HEK293 (cell line): ENCODE measurements at regions not wholly inside any gene's neighbourhood (a gene's known extent, or its start where the extent isn't known, plus 50 kb on each side); places are given as distances from the start of the nearest gene placed in this dataset.

ENCODE experiments used
- CTCF ChIA-PET: fragments of 350-600 bp; formaldehyde crosslinking; extraction: SDS; loops from one replicate; lab custom pipeline; 2021; ENCODE audit warnings: antibody characterized with exemption; lab: Yijun Ruan, JAX
- POLR2A ChIA-PET: fragments of 300-600 bp; formaldehyde crosslinking; extraction: SDS; loops from one replicate; lab custom pipeline; 2020; ENCODE audit warnings: antibody characterized with exemption, inconsistent platforms; lab: Yijun Ruan, JAX
- H3K27ac ChIP-seq: fragments of 200-500 bp; sonication (Bioruptor generic); 2 replicates; pipeline ENCODE4 v1.5.1; 2014; ENCODE audit warnings: low read depth, low read length, control low read depth, inconsistent platforms; ENCODE audit errors: extremely low read depth
- H3K36me3 ChIP-seq, 2 experiments: fragments of 200-500 bp in 1 of 2; sonication (Bioruptor generic) in 1 of 2; 1 replicate in 1 of 2; 2 replicates in 1 of 2; pipeline ENCODE4 v1.5.1; 2014 to 2017; ENCODE audit warnings: inconsistent platforms in 2 of 2, low read length in 2 of 2; ENCODE audit not compliant: control insufficient read depth in 2 of 2, insufficient read depth in 1 of 2
- H3K4me1 ChIP-seq: fragments of 200-500 bp; sonication (Bioruptor generic); 2 replicates; pipeline ENCODE4 v1.5.1; 2014; ENCODE audit warnings: mild to moderate bottlenecking, low read length, inconsistent platforms; ENCODE audit not compliant: control insufficient read depth, insufficient read depth
- H3K4me3 ChIP-seq: 2 replicates; pipeline ENCODE4 v1.5.1; 2011; ENCODE audit warnings: low read depth, mild to moderate bottlenecking, control low read depth, low read length, moderate library complexity
- H3K9me3 ChIP-seq: fragments of 200-500 bp; sonication (Bioruptor generic); 2 replicates; pipeline ENCODE4 v1.5.1; 2014; ENCODE audit warnings: low read depth, low read length, inconsistent platforms; ENCODE audit not compliant: control insufficient read depth, insufficient read depth
- KLF10 ChIP-seq: fragments of 450-650 bp; IDR thresholded peaks from 2 replicates; pipeline ENCODE4 v1.5.1; 2018; ENCODE audit warnings: missing biosample characterization, mild to moderate bottlenecking, missing genetic modification characterization
- ZIC2 ChIP-seq: fragments of 450-650 bp; formaldehyde crosslinking; IDR thresholded peaks from 2 replicates; pipeline ENCODE4 v1.5.1; 2016; ENCODE audit warnings: missing biosample characterization, missing genetic modification characterization
- ZNF10 ChIP-seq: fragments of 450-650 bp; formaldehyde crosslinking; IDR thresholded peaks from 2 replicates; pipeline ENCODE4 v1.5.1; 2017; ENCODE audit warnings: missing biosample characterization, missing genetic modification characterization
- ZNF169 ChIP-seq: fragments of 450-650 bp; formaldehyde crosslinking; IDR thresholded peaks from 2 replicates; pipeline ENCODE4 v1.5.1; 2016; ENCODE audit warnings: missing biosample characterization, missing genetic modification characterization
- ZNF670 ChIP-seq: fragments of 450-650 bp; formaldehyde crosslinking; IDR thresholded peaks from 2 replicates; pipeline ENCODE4 v1.5.1; 2016; ENCODE audit warnings: missing biosample characterization, missing genetic modification characterization, low read depth
- TF ChIP-seq, protein P1 (sequence below): fragments of 450-650 bp; formaldehyde crosslinking; IDR thresholded peaks from 2 replicates; pipeline ENCODE4 v1.5.1; 2017; ENCODE audit warnings: missing biosample characterization, missing genetic modification characterization
- TF ChIP-seq, protein P2 (sequence below): fragments of 450-650 bp; formaldehyde crosslinking; IDR thresholded peaks from 2 replicates; pipeline ENCODE4 v1.5.1; 2016; ENCODE audit warnings: missing biosample characterization, missing genetic modification characterization
- TF ChIP-seq, protein P3 (sequence below): fragments of 450-650 bp; formaldehyde crosslinking; conservative IDR thresholded peaks from 2 replicates; pipeline ENCODE4 v1.5.1; 2016; ENCODE audit warnings: low read depth, missing biosample characterization, missing genetic modification characterization
- TF ChIP-seq, protein P4 (sequence below): fragments of 450-650 bp; formaldehyde crosslinking; IDR thresholded peaks from 2 replicates; pipeline ENCODE4 v1.5.1; 2017; ENCODE audit warnings: missing biosample characterization, missing genetic modification characterization

DNA sequence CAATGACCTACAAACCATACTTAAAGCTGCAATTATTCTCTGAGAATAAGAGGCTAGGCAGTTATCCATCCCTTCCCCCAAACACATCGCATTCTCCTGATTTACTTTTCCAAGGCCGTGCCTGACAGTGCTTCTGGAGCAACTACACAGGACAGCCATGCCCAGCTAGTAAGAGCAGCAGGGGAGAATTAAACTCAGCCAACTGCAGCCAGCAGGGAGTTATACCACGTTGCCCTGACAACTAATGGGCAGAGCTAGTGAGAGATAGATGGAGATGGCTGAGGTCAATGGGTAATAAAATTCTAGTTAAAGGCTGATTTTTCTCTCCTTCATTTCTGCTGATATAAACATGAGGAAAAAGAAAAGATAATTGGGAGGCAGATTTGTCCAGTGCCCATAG is 193.8 kb upstream of the PPP2R3A start:
- TF ChIP-seq ZNF10 (no peak), ZIC2 (peak; percentile 42; the same call in 1 of the 2 replicates)
- Histone ChIP-seq H3K36me3 (no peaks in the 10 kb centered on the region), H3K27ac (no peak overlapping the region), H3K4me3 (no peak overlapping the region), H3K9me3 (no peaks in the 10 kb centered on the region), H3K4me1 (no peaks in the 10 kb centered on the region)
- POLR2A ChIA-PET = no interaction called here
- CTCF ChIA-PET = no interaction called here

DNA sequence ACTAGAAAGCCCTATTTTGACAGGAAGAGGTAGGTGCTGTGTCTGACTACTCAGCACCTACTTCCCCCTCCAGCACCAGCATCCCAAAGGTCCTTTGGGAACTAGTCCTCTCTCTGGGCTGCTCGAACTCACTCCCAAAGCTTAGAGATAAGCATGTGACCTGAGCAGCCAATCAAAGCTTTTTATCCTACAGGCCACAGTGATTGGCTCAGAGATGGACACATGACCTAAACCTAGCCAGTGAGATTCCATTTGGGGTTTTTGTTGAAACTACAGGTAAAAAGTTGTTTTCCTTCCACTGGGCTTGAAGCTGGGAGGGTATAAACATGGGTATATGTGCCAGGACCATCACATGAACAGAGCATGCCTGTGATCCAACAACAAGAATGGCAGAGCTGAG is 186.5 kb upstream of the PPP2R3A start:
- no peak overlapping the region for H3K27ac ChIP-seq
- no peaks in the 10 kb centered on the region for H3K36me3 ChIP-seq
- no peak overlapping the region for H3K4me3 ChIP-seq
- no peak for TF ChIP-seq ZNF10
- TF ChIP-seq, protein P1, sequence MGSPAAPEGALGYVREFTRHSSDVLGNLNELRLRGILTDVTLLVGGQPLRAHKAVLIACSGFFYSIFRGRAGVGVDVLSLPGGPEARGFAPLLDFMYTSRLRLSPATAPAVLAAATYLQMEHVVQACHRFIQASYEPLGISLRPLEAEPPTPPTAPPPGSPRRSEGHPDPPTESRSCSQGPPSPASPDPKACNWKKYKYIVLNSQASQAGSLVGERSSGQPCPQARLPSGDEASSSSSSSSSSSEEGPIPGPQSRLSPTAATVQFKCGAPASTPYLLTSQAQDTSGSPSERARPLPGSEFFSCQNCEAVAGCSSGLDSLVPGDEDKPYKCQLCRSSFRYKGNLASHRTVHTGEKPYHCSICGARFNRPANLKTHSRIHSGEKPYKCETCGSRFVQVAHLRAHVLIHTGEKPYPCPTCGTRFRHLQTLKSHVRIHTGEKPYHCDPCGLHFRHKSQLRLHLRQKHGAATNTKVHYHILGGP (tag by site-specific recombination) = no peak
- TF ChIP-seq ZNF169 (tag by site-specific recombination) = no peak
- TF ChIP-seq, protein P2, sequence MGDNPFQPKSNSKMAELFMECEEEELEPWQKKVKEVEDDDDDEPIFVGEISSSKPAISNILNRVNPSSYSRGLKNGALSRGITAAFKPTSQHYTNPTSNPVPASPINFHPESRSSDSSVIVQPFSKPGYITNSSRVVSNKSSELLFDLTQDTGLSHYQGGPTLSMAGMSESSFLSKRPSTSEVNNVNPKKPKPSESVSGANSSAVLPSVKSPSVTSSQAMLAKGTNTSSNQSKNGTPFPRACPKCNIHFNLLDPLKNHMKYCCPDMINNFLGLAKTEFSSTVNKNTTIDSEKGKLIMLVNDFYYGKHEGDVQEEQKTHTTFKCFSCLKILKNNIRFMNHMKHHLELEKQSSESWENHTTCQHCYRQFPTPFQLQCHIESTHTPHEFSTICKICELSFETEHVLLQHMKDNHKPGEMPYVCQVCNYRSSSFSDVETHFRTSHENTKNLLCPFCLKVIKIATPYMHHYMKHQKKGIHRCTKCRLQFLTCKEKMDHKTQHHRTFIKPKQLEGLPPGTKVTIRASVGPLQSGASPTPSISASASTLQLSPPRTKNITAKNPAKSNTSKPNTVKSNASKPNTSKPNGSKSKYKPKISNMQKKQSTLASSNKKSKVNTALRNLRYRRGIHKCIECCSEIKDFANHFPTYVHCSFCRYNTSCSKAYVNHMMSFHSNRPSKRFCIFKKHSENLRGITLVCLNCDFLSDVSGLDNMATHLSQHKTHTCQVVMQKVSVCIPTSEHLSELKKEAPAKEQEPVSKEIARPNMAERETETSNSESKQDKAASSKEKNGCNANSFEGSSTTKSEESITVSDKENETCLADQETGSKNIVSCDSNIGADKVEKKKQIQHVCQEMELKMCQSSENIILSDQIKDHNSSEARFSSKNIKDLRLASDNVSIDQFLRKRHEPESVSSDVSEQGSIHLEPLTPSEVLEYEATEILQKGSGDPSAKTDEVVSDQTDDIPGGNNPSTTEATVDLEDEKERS (tag by site-specific recombination) = no peak
- TF ChIP-seq, protein P3, sequence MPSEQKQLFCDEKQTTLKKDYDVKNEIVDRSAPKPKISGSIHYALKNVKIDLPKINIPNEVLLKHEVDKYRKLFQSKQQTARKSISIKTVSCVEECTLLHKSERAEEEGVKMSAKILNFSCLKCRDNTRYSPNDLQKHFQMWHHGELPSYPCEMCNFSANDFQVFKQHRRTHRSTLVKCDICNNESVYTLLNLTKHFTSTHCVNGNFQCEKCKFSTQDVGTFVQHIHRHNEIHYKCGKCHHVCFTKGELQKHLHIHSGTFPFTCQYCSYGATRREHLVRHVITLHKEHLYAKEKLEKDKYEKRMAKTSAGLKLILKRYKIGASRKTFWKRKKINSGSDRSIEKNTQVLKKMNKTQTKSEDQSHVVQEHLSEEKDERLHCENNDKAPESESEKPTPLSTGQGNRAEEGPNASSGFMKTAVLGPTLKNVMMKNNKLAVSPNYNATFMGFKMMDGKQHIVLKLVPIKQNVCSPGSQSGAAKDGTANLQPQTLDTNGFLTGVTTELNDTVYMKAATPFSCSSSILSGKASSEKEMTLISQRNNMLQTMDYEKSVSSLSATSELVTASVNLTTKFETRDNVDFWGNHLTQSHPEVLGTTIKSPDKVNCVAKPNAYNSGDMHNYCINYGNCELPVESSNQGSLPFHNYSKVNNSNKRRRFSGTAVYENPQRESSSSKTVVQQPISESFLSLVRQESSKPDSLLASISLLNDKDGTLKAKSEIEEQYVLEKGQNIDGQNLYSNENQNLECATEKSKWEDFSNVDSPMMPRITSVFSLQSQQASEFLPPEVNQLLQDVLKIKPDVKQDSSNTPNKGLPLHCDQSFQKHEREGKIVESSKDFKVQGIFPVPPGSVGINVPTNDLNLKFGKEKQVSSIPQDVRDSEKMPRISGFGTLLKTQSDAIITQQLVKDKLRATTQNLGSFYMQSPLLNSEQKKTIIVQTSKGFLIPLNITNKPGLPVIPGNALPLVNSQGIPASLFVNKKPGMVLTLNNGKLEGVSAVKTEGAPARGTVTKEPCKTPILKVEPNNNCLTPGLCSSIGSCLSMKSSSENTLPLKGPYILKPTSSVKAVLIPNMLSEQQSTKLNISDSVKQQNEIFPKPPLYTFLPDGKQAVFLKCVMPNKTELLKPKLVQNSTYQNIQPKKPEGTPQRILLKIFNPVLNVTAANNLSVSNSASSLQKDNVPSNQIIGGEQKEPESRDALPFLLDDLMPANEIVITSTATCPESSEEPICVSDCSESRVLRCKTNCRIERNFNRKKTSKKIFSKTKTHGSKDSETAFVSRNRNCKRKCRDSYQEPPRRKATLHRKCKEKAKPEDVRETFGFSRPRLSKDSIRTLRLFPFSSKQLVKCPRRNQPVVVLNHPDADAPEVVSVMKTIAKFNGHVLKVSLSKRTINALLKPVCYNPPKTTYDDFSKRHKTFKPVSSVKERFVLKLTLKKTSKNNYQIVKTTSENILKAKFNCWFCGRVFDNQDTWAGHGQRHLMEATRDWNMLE (tag by site-specific recombination) = no peak
- TF ChIP-seq, protein P4, sequence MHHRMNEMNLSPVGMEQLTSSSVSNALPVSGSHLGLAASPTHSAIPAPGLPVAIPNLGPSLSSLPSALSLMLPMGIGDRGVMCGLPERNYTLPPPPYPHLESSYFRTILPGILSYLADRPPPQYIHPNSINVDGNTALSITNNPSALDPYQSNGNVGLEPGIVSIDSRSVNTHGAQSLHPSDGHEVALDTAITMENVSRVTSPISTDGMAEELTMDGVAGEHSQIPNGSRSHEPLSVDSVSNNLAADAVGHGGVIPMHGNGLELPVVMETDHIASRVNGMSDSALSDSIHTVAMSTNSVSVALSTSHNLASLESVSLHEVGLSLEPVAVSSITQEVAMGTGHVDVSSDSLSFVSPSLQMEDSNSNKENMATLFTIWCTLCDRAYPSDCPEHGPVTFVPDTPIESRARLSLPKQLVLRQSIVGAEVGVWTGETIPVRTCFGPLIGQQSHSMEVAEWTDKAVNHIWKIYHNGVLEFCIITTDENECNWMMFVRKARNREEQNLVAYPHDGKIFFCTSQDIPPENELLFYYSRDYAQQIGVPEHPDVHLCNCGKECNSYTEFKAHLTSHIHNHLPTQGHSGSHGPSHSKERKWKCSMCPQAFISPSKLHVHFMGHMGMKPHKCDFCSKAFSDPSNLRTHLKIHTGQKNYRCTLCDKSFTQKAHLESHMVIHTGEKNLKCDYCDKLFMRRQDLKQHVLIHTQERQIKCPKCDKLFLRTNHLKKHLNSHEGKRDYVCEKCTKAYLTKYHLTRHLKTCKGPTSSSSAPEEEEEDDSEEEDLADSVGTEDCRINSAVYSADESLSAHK (tag by site-specific recombination) = no peak
- TF ChIP-seq ZNF670 (tag by site-specific recombination) = no peak
- no peak for TF ChIP-seq KLF10 (tag by site-specific recombination)
- CTCF ChIA-PET = no interaction called here
- no peaks in the 10 kb centered on the region for H3K9me3 ChIP-seq
- no peaks in the 10 kb centered on the region for H3K4me1 ChIP-seq
- POLR2A ChIA-PET = no interaction called here
